Chondrocyte (in vitro differentiated cells): ENCODE measurements at regions not wholly inside any gene's neighbourhood (a gene's known extent, or its start where the extent isn't known, plus 50 kb on each side); places are given as distances from the start of the nearest gene placed in this dataset.

Experiments used
- DNase-seq: peaks from one replicate; pipeline ENCODE4 v3.0.0; 2021; ENCODE audit warnings: mixed read lengths, low spot score
- H3K27ac Mint-ChIP-seq: one replicate; pipeline ENCODE4 v1.8.0; 2021; ENCODE audit warnings: mild to moderate bottlenecking, moderate library complexity, mixed read lengths; ENCODE audit not compliant: unreplicated experiment
- H3K27me3 Mint-ChIP-seq: 2 replicates; pipeline ENCODE4 v1.8.0; 2021; ENCODE audit warnings: low read depth, mixed read lengths
- H3K36me3 Mint-ChIP-seq: 2 replicates; pipeline ENCODE4 v1.8.0; 2021; ENCODE audit warnings: low read depth, mixed read lengths
- H3K4me1 Mint-ChIP-seq: 2 replicates; pipeline ENCODE4 v1.8.0; 2021; ENCODE audit warnings: low read depth, mild to moderate bottlenecking, mixed read lengths
- H3K4me3 Mint-ChIP-seq: one replicate; pipeline ENCODE4 v1.8.0; 2021; ENCODE audit warnings: mild to moderate bottlenecking, moderate library complexity, mixed read lengths; ENCODE audit not compliant: unreplicated experiment
- H3K9me3 Mint-ChIP-seq: 2 replicates; pipeline ENCODE4 v1.8.0; 2021; ENCODE audit warnings: low read depth, mixed read lengths
- TF ChIP-seq, protein P1 (sequence below): fragments of 200-600 bp; sonication (generic); IDR thresholded peaks from 2 replicates; pipeline ENCODE4 v1.5.0; 2021; ENCODE audit warnings: antibody characterized with exemption, mild to moderate bottlenecking, moderate library complexity

DNA sequence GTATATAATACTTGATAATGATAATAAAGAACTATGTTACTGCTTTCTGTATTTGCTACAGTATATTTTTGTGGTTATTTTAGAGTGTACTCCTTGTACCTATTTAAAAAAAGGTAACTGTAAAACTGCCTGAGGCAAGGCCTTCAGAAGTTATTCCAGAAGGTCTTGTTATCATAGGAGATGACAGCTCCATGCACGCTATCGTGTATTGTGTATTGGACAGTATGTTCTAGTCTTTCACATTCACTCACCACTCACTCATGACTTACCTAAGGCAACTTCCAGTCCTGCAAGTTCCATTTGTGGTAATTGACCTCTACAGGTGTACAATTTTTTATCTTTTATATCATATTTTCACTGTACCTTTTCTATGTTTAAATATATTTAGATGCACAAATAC lies 100.7 kb downstream of the ARL4A start:
- Mint-ChIP-seq H3K4me3 (no peak overlapping the region), H3K27me3 (no peaks in the 10 kb centered on the region), H3K4me1 (peaks cover 20% of the 10 kb centered on the region), H3K27ac (no peak overlapping the region), H3K9me3 (no peaks in the 10 kb centered on the region), H3K36me3 (no peaks in the 10 kb centered on the region)
- TF ChIP-seq, protein P1, sequence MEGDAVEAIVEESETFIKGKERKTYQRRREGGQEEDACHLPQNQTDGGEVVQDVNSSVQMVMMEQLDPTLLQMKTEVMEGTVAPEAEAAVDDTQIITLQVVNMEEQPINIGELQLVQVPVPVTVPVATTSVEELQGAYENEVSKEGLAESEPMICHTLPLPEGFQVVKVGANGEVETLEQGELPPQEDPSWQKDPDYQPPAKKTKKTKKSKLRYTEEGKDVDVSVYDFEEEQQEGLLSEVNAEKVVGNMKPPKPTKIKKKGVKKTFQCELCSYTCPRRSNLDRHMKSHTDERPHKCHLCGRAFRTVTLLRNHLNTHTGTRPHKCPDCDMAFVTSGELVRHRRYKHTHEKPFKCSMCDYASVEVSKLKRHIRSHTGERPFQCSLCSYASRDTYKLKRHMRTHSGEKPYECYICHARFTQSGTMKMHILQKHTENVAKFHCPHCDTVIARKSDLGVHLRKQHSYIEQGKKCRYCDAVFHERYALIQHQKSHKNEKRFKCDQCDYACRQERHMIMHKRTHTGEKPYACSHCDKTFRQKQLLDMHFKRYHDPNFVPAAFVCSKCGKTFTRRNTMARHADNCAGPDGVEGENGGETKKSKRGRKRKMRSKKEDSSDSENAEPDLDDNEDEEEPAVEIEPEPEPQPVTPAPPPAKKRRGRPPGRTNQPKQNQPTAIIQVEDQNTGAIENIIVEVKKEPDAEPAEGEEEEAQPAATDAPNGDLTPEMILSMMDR = no peak
- DNase-seq = no peak

DNA sequence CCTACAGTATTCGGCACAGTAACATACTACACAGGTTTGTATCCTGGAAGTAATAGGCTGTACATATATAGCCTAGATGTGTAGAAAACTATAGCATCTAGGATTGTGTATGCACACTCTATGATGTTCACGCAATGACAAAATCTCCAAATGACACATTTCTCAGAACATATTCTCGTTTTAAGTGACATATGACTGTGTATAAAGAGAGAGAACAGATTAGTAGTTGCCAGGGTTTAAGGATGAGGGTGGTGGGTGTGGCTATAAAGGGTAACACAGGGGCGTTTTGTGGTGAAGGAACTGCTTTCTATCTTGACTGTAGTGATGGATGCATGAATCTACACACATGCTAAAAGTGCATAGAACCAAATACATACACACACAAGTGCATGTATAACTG lies 101.2 kb downstream of the ARL4A start:
- DNase-seq = no peak
- Mint-ChIP-seq H3K9me3 (no peaks in the 10 kb centered on the region), H3K36me3 (no peaks in the 10 kb centered on the region), H3K4me1 (peaks cover 16% of the 10 kb centered on the region), H3K27me3 (no peaks in the 10 kb centered on the region), H3K27ac (no peak overlapping the region), H3K4me3 (no peak overlapping the region)
- TF ChIP-seq, protein P1 = no peak

DNA sequence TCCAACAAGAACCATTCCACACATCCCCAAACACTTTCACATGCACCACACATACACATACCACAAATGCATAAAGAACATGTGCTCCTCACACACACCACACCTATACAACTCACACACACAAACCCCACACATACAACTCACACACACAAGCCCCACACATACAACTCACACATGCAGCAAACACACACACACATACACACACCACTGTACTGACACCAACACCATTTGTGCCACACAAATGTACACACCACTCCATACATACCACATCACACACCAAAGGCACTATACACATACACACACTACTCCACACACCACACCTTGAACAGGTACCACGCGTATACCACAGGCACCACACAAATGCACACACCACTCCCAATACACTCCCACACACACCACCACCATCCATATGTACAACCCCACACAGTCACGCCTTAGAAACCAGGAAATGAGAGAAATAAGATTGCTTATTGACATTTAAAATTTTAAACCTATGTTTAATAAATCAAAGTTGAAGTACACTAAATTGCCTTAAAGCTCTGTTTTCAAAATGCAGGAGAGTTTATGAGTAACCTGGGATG lies 107.4 kb downstream of the ARL4A start:
- Mint-ChIP-seq H3K9me3 (no peaks in the 10 kb centered on the region), H3K4me1 (no peaks in the 10 kb centered on the region), H3K36me3 (no peaks in the 10 kb centered on the region), H3K27ac (no peak overlapping the region), H3K27me3 (no peaks in the 10 kb centered on the region), H3K4me3 (no peak overlapping the region)
- DNase-seq = no peak
- TF ChIP-seq, protein P1 = no peak

DNA sequence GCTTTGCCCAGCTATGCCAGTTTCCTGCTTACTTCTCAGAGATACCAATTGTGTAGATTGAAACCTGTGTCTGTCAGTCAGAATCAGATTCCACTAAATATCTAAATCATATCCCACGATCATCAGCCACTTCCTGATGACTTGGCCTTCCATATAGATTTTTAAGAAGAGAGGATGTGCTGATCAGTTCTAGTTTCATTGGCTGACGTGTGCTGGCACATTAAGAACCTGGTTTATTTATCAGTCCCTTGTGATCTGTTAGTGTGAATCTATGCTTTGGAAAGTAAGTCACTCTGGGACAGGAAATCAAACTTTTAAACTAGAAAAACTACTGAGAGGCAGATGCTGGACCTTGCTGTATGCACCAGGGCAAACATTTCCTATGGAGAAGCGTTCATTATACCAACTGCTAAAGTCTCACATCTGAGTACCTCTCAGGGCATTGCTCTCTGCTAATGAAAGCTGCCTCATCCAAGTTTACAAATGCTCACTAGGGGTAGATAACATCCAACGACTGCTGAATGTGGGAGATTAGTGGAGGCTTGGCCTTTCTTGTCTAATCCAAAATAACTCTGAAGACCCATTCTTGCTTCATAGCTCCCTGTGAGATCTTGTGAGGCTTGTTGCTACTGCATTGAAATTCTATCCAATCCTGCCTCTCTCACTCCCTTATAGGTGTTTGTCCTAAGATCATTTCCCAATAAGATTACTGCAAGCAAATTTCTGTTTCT lies 109.1 kb downstream of the ARL4A start:
- H3K9me3 Mint-ChIP-seq = no peaks in the 10 kb centered on the region
- H3K36me3 Mint-ChIP-seq = no peaks in the 10 kb centered on the region
- H3K27me3 Mint-ChIP-seq = no peaks in the 10 kb centered on the region
- peaks cover 11% of the 10 kb centered on the region for H3K4me1 Mint-ChIP-seq
- H3K4me3 Mint-ChIP-seq = no peak overlapping the region
- DNase-seq = no peak
- no peak overlapping the region for H3K27ac Mint-ChIP-seq
- TF ChIP-seq, protein P1 = no peak

DNA sequence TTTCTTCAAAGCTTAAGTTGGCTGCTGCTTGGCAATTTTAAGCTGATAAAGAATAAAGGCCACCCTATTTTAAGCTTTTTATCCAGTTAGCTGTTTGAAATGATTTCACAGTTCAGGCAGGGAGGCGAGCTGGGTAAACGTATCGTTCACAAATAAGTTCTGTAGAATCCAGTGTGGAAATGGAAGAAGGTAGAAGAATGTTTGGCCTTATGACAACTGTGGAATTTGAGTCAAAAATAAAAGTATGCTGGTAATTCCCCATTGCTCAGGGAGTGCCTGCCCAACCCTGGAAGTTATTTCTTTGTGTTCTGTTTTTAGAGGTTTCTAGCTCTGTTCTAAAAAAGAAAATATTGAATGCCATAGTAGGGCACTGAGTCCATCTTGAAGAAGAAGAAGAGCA lies 113.1 kb downstream of the ARL4A start:
- Mint-ChIP-seq H3K4me1 (peaks cover 11% of the 10 kb centered on the region), H3K36me3 (no peaks in the 10 kb centered on the region), H3K27me3 (no peaks in the 10 kb centered on the region)

More for the DNA sequence above, 113.1 kb downstream of the ARL4A start:
- no peak for DNase-seq
- TF ChIP-seq, protein P1 = no peak
- peak overlapping the region; percentile 8 for H3K27ac Mint-ChIP-seq
- H3K9me3 Mint-ChIP-seq = no peaks in the 10 kb centered on the region
- H3K4me3 Mint-ChIP-seq = no peak overlapping the region
